BLaER1 (cell line): ENCODE measurements at regions not wholly inside any gene's neighbourhood (a gene's known extent, or its start where the extent isn't known, plus 50 kb on each side); places are given as distances from the start of the nearest gene placed in this dataset.
A peak's percentile ranks its signal among the peaks of the same experiment; 100 is the strongest.

ENCODE experiments used
- H3K27ac ChIP-seq: shearing (Covaris generic); formaldehyde crosslinking; 2 replicates; pipeline ENCODE4 v1.8.1; 2022
- H3K27me3 ChIP-seq: shearing (Covaris generic); formaldehyde crosslinking; 2 replicates; pipeline ENCODE4 v1.8.1; 2022
- H3K36me3 ChIP-seq: shearing (Covaris generic); formaldehyde crosslinking; 2 replicates; pipeline ENCODE4 v1.8.1; 2022
- H3K4me1 ChIP-seq: shearing (Covaris generic); formaldehyde crosslinking; 2 replicates; pipeline ENCODE4 v1.8.1; 2022
- H3K4me2 ChIP-seq: shearing (Covaris generic); formaldehyde crosslinking; 2 replicates; pipeline ENCODE4 v1.8.1; 2022
- H3K4me3 ChIP-seq: shearing (Covaris generic); formaldehyde crosslinking; 2 replicates; pipeline ENCODE4 v1.8.1; 2022
- H3K9ac ChIP-seq: shearing (Covaris generic); formaldehyde crosslinking; 2 replicates; pipeline ENCODE4 v1.8.1; 2022
- H3K9me3 ChIP-seq: shearing (Covaris generic); formaldehyde crosslinking; 2 replicates; pipeline ENCODE4 v1.8.1; 2022
- H4K20me1 ChIP-seq: shearing (Covaris generic); formaldehyde crosslinking; 2 replicates; pipeline ENCODE4 v1.8.1; 2022
- Cebpa-rat ChIP-seq: shearing (Covaris generic); IDR thresholded peaks from 2 replicates; pipeline ENCODE4 v1.8.1; 2022

DNA sequence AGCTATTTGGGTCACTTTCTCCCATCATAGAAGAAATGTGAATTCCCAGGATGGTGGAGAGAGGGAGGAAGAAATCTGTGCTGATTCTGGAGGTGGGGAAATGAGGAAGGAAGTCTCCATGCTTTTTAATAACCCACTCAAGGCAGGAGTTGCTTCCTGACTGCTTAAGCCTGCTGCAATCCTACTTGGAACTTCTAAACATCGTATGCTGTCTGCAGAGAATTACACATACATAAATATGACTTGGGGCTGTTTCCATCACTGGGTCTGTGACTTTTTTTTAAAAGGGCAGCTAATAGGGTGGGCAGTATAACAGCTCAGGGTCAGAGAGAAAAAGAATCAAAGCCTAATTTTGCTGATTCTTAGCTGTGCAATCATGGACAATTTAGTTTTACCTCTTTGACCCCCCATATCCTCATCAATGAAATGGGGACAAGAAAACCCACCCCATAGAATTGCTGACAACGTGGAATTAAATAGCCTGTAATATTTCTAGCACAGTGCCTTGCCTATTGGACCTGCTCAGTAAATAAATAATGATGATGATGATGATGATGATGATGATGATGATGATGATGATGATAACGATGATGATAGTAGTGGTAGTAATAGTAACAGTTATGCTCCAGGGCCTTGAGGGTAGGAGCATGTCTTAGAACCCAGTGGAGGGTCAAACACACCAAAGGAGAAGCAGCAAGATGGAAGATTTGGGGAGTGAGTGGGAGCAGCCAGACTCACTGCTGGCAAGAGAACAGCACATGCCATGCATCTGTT is 166.7 kb upstream of the LRFN2 start:
- no peaks in the 10 kb centered on the region for H3K9me3 ChIP-seq
- H3K4me2 ChIP-seq: no peak overlapping the region
- H3K36me3 ChIP-seq: no peaks in the 10 kb centered on the region
- H4K20me1 ChIP-seq: no peaks in the 10 kb centered on the region
- no peak overlapping the region for H3K4me3 ChIP-seq
- H3K4me1 ChIP-seq: peaks cover 21% of the 10 kb centered on the region
- H3K9ac ChIP-seq: no peak overlapping the region
- no peak for TF ChIP-seq Cebpa-rat
- no peak overlapping the region for H3K27ac ChIP-seq
- no peaks in the 10 kb centered on the region for H3K27me3 ChIP-seq

DNA sequence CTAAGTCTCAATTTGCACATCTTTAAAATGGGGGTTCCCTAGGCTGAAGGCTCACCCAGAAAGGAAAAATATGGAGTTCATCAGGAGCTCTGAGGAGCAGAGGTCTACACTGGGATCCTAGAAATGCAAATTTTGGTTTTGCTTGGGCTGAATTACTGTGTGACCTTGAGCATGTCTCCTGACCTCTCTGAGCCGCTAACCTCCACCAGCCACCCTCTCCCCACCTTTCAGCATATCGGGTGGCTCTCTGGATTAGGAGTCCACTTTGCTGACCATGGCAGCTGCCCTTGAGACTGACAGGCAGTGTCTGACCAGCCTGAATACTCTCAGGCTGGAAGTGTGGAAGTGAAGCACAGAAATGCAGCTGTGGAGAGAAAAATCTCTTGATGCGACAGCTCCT is 165.9 kb upstream of the LRFN2 start:
- H3K4me2 ChIP-seq: no peak overlapping the region
- H3K27ac ChIP-seq: no peak overlapping the region
- no peak overlapping the region for H3K9ac ChIP-seq
- H3K27me3 ChIP-seq: no peaks in the 10 kb centered on the region
- no peak overlapping the region for H3K4me3 ChIP-seq
- peaks cover 21% of the 10 kb centered on the region for H3K4me1 ChIP-seq
- H3K9me3 ChIP-seq: no peaks in the 10 kb centered on the region
- TF ChIP-seq Cebpa-rat: no peak
- no peaks in the 10 kb centered on the region for H4K20me1 ChIP-seq
- no peaks in the 10 kb centered on the region for H3K36me3 ChIP-seq

DNA sequence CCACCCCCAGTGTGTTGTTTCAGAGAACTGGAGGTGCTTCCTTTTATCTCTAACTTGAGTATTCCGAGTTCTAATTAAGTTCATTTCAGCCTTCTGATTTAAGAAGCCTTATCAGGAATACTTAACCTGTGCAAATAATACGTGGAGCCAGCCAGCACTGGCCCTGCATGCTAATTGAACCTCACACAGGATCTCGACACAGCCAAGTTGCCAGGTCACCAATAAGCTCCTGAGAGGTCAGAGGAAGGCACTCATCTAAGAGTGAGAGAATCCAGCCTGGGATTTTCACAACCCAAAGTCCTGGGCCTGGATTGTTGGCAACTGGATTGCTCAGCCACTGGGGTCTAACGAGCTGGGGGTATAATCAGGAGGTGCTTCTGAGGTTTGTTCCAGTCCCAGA is 157.7 kb upstream of the LRFN2 start:
- no peak overlapping the region for H3K9ac ChIP-seq
- H3K4me1 ChIP-seq: no peaks in the 10 kb centered on the region
- no peaks in the 10 kb centered on the region for H4K20me1 ChIP-seq
- no peaks in the 10 kb centered on the region for H3K9me3 ChIP-seq
- no peak overlapping the region for H3K27ac ChIP-seq
- H3K27me3 ChIP-seq: no peaks in the 10 kb centered on the region
- H3K36me3 ChIP-seq: no peaks in the 10 kb centered on the region
- H3K4me3 ChIP-seq: no peak overlapping the region
- TF ChIP-seq Cebpa-rat: no peak
- H3K4me2 ChIP-seq: no peak overlapping the region

DNA sequence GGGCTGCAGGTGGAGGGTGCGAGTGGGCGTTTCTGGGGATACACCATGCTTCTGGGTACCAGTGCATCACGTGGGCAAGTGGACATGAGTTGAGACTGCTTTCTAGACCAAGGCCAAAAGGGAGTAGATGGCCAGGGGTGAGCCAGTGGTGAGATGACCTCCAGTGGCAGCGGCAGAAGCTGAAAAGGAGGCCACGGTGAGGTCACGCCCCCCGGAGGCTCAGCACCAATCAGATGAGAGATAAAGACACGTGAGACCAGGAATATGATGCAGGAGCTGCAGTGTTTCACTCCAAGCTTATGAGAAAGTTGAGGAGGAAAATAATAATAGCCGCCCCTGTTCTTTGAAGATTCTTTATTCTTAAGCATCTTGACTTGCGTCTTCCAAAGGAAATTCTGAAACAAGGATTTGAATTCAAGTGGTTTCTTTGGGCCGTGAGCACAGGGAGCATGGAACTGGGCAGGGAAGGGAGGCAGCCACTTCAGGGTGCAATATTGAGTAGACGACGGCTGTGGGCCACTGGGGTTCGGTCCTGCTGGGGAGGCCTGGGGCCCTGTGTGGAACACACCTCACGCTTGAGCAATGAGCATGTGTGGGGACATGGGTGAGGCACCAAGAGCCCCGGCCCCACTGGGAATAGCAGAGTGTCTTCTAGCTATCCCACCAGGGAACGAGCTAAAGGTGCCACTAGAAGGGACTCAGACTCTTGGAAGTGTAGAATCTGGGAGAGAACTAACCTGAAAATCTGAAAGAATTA is 156.7 kb upstream of the LRFN2 start:
- H3K9me3 ChIP-seq: no peaks in the 10 kb centered on the region
- no peak overlapping the region for H3K27ac ChIP-seq
- TF ChIP-seq Cebpa-rat: no peak
- no peaks in the 10 kb centered on the region for H4K20me1 ChIP-seq
- H3K4me3 ChIP-seq: no peak overlapping the region
- H3K36me3 ChIP-seq: no peaks in the 10 kb centered on the region
- no peaks in the 10 kb centered on the region for H3K27me3 ChIP-seq
- no peak overlapping the region for H3K9ac ChIP-seq
- no peak overlapping the region for H3K4me2 ChIP-seq
- 0 out of 2 replicates have a peak, but pooled peaks cover under 1% of the 10 kb centered on the region for H3K4me1 ChIP-seq

GRCh38 chr6:40743226-40743625 is 156.1 kb upstream of the LRFN2 start:
- no peaks in the 10 kb centered on the region for H4K20me1 ChIP-seq
- no peak overlapping the region for H3K9ac ChIP-seq
- no peak overlapping the region for H3K4me2 ChIP-seq
- H3K4me1 ChIP-seq: peaks cover 7% of the 10 kb centered on the region
- H3K27me3 ChIP-seq: no peaks in the 10 kb centered on the region
- no peak overlapping the region for H3K4me3 ChIP-seq
- TF ChIP-seq Cebpa-rat: no peak
- no peaks in the 10 kb centered on the region for H3K9me3 ChIP-seq
- H3K36me3 ChIP-seq: no peaks in the 10 kb centered on the region
- H3K27ac ChIP-seq: no peak overlapping the region

- no peaks in the 10 kb centered on the region for H3K36me3 ChIP-seq
- H3K27ac ChIP-seq: no peak overlapping the region
- peaks cover 17% of the 10 kb centered on the region for H3K4me1 ChIP-seq
- no peak overlapping the region for H3K4me2 ChIP-seq
- H3K9me3 ChIP-seq: no peaks in the 10 kb centered on the region
- no peaks in the 10 kb centered on the region for H3K27me3 ChIP-seq
- no peak overlapping the region for H3K4me3 ChIP-seq
- H4K20me1 ChIP-seq: no peaks in the 10 kb centered on the region
- TF ChIP-seq Cebpa-rat: no peak
- H3K9ac ChIP-seq: no peak overlapping the region
Measured at GRCh38 chr6:40740518-40740917, 153.4 kb upstream of the LRFN2 start.

- peaks cover 30% of the 10 kb centered on the region for H3K4me1 ChIP-seq
- H3K9ac ChIP-seq: no peak overlapping the region
- H3K4me2 ChIP-seq: peak overlapping the region; percentile 21
- no peaks in the 10 kb centered on the region for H3K9me3 ChIP-seq
- no peak overlapping the region for H3K27ac ChIP-seq
- no peaks in the 10 kb centered on the region for H4K20me1 ChIP-seq
- H3K27me3 ChIP-seq: no peaks in the 10 kb centered on the region
- H3K36me3 ChIP-seq: no peaks in the 10 kb centered on the region
- TF ChIP-seq Cebpa-rat: no peak
- H3K4me3 ChIP-seq: no peak overlapping the region
Measured at GRCh38 chr6:40738551-40739193, 151.5 kb upstream of the LRFN2 start.

GRCh38 chr6:40735521-40735920 is 148.4 kb upstream of the LRFN2 start:
- no peak overlapping the region for H3K4me2 ChIP-seq
- TF ChIP-seq Cebpa-rat: no peak
- no peaks in the 10 kb centered on the region for H4K20me1 ChIP-seq
- H3K4me1 ChIP-seq: peaks cover 49% of the 10 kb centered on the region
- no peak overlapping the region for H3K9ac ChIP-seq
- H3K4me3 ChIP-seq: no peak overlapping the region
- H3K9me3 ChIP-seq: no peaks in the 10 kb centered on the region
- H3K27me3 ChIP-seq: no peaks in the 10 kb centered on the region
- no peaks in the 10 kb centered on the region for H3K36me3 ChIP-seq
- no peak overlapping the region for H3K27ac ChIP-seq

- Histone ChIP-seq H3K4me3 (no peak overlapping the region), H3K9ac (no peak overlapping the region), H3K4me2 (peak overlapping the region; percentile 17; the same call in 1 of the 2 replicates), H3K27ac (no peak overlapping the region), H3K36me3 (no peaks in the 10 kb centered on the region), H3K4me1 (peaks cover 53% of the 10 kb centered on the region), H3K27me3 (no peaks in the 10 kb centered on the region), H4K20me1 (no peaks in the 10 kb centered on the region), H3K9me3 (no peaks in the 10 kb centered on the region)
- no peak for TF ChIP-seq Cebpa-rat
Measured at GRCh38 chr6:40735121-40735520, 148.0 kb upstream of the LRFN2 start.

GRCh38 chr6:40734607-40735006 is 147.4 kb upstream of the LRFN2 start:
- Histone ChIP-seq H3K4me2 (no peak overlapping the region), H4K20me1 (no peaks in the 10 kb centered on the region), H3K27me3 (no peaks in the 10 kb centered on the region), H3K36me3 (no peaks in the 10 kb centered on the region), H3K9ac (no peak overlapping the region), H3K27ac (no peak overlapping the region), H3K4me1 (peaks cover 55% of the 10 kb centered on the region), H3K9me3 (no peaks in the 10 kb centered on the region), H3K4me3 (no peak overlapping the region)
- no peak for TF ChIP-seq Cebpa-rat
